MCF 10A (cell line): ENCODE measurements at regions not wholly inside any gene's neighbourhood (a gene's known extent, or its start where the extent isn't known, plus 50 kb on each side); places are given as distances from the start of the nearest gene placed in this dataset.

ENCODE experiments used
- BruUV-seq: library from RNA; stranded (reverse); fragments of 400-500 nt; replicated peaks from 2 replicates; lab custom pipeline; 2021; lab: Mats Ljungman, UMichigan
- CTCF ChIA-PET: fragments of 300-600 bp; sonication (Branson Sonifier 250); formaldehyde crosslinking; extraction: SDS; loops from one replicate; lab custom pipeline; 2021; ENCODE audit warnings: antibody characterized with exemption, inconsistent platforms; lab: Yijun Ruan, JAX
- POLR2A ChIA-PET: fragments of 300-600, 350-650 bp; sonication (Branson Sonifier 250); formaldehyde crosslinking; extraction: SDS; loops from one replicate; lab custom pipeline; 2020; ENCODE audit warnings: antibody characterized with exemption, inconsistent platforms; lab: Yijun Ruan, JAX
- DNase-seq: peaks from one replicate; pipeline ENCODE4 v3.0.0-alpha.2; 2018; ENCODE audit not compliant: unreplicated experiment
- H3K27ac Mint-ChIP-seq: one replicate; pipeline ENCODE4 v1.8.0; 2022; ENCODE audit warnings: mild to moderate bottlenecking, low read depth, mixed read lengths; ENCODE audit not compliant: unreplicated experiment
- H3K27me3 Mint-ChIP-seq: one replicate; pipeline ENCODE4 v1.8.0; 2022; ENCODE audit warnings: mixed read lengths; ENCODE audit not compliant: insufficient read depth, unreplicated experiment
- H3K36me3 Mint-ChIP-seq: one replicate; pipeline ENCODE4 v1.8.0; 2022; ENCODE audit warnings: mild to moderate bottlenecking, moderate library complexity, mixed read lengths; ENCODE audit not compliant: insufficient read depth, unreplicated experiment
- H3K4me1 Mint-ChIP-seq: one replicate; pipeline ENCODE4 v1.8.0; 2022; ENCODE audit warnings: mixed read lengths; ENCODE audit not compliant: insufficient read depth, unreplicated experiment
- H3K4me3 Mint-ChIP-seq: one replicate; pipeline ENCODE4 v1.8.0; 2022; ENCODE audit warnings: mild to moderate bottlenecking, moderate library complexity, mixed read lengths; ENCODE audit not compliant: unreplicated experiment
- H3K9me3 Mint-ChIP-seq: one replicate; pipeline ENCODE4 v1.8.0; 2022; ENCODE audit warnings: mixed read lengths; ENCODE audit not compliant: unreplicated experiment
- intact Hi-C: fragments of 100-400 bp; cut with micrococcal nuclease; formaldehyde crosslinking; loops from 2 replicates; pipeline ENCODE4 v1.14.1; 2022
- TF ChIP-seq, protein P1 (sequence below): fragments of 200-600 bp; IDR thresholded peaks from one replicate; pipeline ENCODE4 v1.8.0; 2022; ENCODE audit warnings: antibody characterized with exemption, mild to moderate bottlenecking; ENCODE audit not compliant: unreplicated experiment

DNA sequence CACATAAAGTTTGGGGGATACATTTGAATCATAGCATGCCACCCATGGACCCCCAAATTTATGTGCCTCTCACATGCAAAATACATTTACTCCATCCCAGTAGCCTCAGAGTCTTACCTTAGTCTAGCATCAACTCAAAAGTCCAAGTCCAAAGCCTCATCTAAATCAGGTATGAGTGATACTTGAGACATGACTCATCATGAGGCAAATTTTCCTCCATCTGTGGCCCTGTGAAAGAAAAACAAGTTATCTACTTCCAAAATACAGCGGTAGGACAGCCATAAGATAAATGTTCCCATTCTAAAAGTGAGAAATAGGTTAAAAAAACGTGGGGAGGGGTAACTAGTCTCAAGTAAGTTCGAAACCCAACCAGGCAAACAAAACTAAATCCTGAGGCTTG lies 444.2 kb downstream of the SNAPC1 start:
- Mint-ChIP-seq H3K9me3 (peaks cover 15% of the 10 kb centered on the region), H3K27me3 (no peaks in the 10 kb centered on the region), H3K4me3 (no peak overlapping the region), H3K27ac (no peak overlapping the region), H3K36me3 (no peaks in the 10 kb centered on the region), H3K4me1 (peaks cover 22% of the 10 kb centered on the region)
- TF ChIP-seq, protein P1, sequence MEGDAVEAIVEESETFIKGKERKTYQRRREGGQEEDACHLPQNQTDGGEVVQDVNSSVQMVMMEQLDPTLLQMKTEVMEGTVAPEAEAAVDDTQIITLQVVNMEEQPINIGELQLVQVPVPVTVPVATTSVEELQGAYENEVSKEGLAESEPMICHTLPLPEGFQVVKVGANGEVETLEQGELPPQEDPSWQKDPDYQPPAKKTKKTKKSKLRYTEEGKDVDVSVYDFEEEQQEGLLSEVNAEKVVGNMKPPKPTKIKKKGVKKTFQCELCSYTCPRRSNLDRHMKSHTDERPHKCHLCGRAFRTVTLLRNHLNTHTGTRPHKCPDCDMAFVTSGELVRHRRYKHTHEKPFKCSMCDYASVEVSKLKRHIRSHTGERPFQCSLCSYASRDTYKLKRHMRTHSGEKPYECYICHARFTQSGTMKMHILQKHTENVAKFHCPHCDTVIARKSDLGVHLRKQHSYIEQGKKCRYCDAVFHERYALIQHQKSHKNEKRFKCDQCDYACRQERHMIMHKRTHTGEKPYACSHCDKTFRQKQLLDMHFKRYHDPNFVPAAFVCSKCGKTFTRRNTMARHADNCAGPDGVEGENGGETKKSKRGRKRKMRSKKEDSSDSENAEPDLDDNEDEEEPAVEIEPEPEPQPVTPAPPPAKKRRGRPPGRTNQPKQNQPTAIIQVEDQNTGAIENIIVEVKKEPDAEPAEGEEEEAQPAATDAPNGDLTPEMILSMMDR, result no peak
- BruUV-seq, result no TSS peak
- intact Hi-C loops, result no loop called here
- POLR2A ChIA-PET, result interaction anchor here (0.5 kb wide), 1 partner anchor 688 kb away, joined by 3 read pairs; no protein-coding TSS in a partner anchor
- DNase-seq, result peak; percentile 16
- CTCF ChIA-PET, result no interaction called here

DNA sequence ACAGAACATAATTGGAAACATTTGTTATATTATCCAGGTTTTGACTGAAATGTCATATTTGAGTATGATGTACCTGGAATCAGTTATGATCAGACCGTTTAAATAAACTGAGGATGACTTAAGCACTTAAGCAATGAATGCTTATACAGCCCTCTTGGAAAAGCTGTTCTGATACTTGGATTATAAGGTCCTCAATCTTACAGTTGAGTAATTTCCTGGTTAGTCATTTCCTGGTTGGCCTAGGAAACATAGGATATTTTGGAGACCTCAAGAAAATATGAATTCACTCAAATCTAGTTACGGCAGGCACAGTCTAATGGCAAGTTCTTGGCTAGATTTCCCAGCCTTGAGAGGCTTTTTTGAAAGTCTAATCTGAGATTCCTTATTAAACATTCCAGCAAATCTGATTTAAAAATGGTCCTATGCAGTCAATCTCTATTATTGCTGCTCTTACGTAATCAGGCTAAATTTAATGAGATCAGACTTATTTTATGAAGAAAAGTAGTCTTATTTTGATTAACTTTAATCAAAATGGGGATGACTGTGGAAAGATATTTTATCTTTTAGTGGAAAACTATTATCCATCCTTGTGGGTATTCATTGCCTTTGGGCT lies 447.2 kb downstream of the SNAPC1 start:
- H3K27me3 Mint-ChIP-seq, result no peaks in the 10 kb centered on the region
- CTCF ChIA-PET, result no interaction called here
- POLR2A ChIA-PET, result no interaction called here
- intact Hi-C loops, result no loop called here
- TF ChIP-seq, protein P1, result no peak
- no peaks in the 10 kb centered on the region for H3K36me3 Mint-ChIP-seq
- peaks cover 8% of the 10 kb centered on the region for H3K9me3 Mint-ChIP-seq
- H3K27ac Mint-ChIP-seq, result peak overlapping the region; percentile 57
- BruUV-seq, result TSS peak; percentile 57
- peak; percentile 80 for DNase-seq
- H3K4me1 Mint-ChIP-seq, result peaks cover 38% of the 10 kb centered on the region
- H3K4me3 Mint-ChIP-seq, result no peak overlapping the region

DNA sequence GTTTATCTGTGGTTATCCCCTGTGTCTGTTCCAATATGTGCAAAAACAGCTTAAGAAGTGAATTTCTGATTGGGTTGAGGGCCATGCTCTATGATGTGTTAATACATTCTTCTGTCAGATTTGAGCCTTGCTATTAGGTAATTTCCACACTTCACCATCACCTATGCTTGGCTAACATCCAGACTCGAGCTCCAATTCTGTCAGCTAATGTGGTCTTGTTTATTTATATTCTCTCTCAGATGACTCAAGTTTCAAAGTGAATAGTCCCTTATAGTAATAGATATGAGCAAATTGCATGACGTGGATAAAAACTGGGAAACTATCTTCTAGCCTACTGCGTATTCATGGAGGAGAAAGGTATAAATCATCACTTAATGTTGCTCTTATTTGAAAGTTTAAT lies 451.3 kb downstream of the SNAPC1 start:
- H3K4me3 Mint-ChIP-seq, result no peak overlapping the region
- H3K27ac Mint-ChIP-seq, result no peak overlapping the region
- POLR2A ChIA-PET, result interaction anchor here (0.7 kb wide), 1 partner anchor 22 kb away, joined by 3 read pairs; no protein-coding TSS in a partner anchor
- no TSS peak for BruUV-seq
- H3K27me3 Mint-ChIP-seq, result no peaks in the 10 kb centered on the region
- H3K36me3 Mint-ChIP-seq, result no peaks in the 10 kb centered on the region
- intact Hi-C loops, result no loop called here
- TF ChIP-seq, protein P1, result no peak
- DNase-seq, result peak; percentile 91
- CTCF ChIA-PET, result interaction anchor here (0.5 kb wide), 1 partner anchor 404 kb away, joined by 3 read pairs; no protein-coding TSS in a partner anchor
- H3K9me3 Mint-ChIP-seq, result no peaks in the 10 kb centered on the region
- H3K4me1 Mint-ChIP-seq, result peaks cover 38% of the 10 kb centered on the region

DNA sequence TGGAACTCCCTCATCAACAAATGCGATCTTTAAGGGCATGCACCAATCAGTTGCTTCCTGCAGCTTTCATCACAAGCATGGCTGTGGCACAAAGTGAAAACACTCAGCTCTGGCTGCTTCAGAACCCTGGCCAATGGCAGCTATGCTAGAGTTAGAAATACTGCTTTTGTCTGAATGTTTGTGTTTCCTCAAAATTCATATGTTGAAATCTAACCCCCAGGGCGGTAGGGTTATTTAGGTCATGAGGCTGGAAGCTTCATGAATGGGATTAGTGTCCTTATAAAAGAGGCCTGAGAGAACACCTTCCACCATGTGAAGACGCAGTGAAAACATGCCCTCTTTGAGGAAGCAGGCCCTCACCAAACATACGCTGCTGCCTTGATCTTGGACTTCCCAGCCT lies 453.9 kb downstream of the SNAPC1 start:
- peak; percentile 17 for DNase-seq
- Mint-ChIP-seq H3K4me3 (no peak overlapping the region), H3K27ac (no peak overlapping the region), H3K9me3 (no peaks in the 10 kb centered on the region), H3K4me1 (peaks cover 18% of the 10 kb centered on the region), H3K36me3 (no peaks in the 10 kb centered on the region), H3K27me3 (no peaks in the 10 kb centered on the region)
- intact Hi-C loops, result no loop called here
- ChIA-PET CTCF (no interaction called here), POLR2A (no interaction called here)
- TF ChIP-seq, protein P1, result no peak
- no TSS peak for BruUV-seq
